GM12865 (cell line): ENCODE measurements at regions not wholly inside any gene's neighbourhood (a gene's known extent, or its start where the extent isn't known, plus 50 kb on each side); places are given as distances from the start of the nearest gene placed in this dataset.

Experiments used
- DNase-seq: peaks from one replicate; pipeline ENCODE4 v3.0.0; 2010; ENCODE audit warnings: low read depth
- H3K4me3 ChIP-seq: 2 replicates; pipeline ENCODE4 v1.5.1; 2011; ENCODE audit warnings: mild to moderate bottlenecking, low read depth, low read length, control low read depth
- TF ChIP-seq, protein P1 (sequence below): IDR thresholded peaks from 2 replicates; pipeline ENCODE4 v1.5.1; 2011; ENCODE audit warnings: low read length, control low read depth, low read depth, inconsistent platforms; ENCODE audit not compliant: insufficient read depth; ENCODE audit errors: missing control alignments

DNA sequence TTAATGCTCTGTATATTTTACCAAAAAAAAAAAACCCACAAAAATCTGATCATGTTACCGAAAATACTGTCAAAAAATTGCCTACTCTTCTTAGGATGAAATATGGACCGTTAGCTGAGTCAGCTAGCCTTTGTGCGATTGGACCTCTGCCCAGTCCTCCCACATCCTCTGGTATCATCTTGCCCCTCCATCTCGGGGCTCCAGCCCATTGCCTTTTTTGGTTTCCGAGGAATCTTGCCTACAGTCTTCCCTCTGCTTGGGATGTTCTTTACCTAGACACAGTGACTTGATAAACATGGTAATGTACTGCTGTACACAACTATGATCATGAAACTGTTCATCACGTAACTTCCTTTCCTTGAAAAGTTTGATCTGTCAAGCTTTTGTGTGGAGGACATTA, 371.4 kb downstream of the SV2B start:
- TF ChIP-seq, protein P1, sequence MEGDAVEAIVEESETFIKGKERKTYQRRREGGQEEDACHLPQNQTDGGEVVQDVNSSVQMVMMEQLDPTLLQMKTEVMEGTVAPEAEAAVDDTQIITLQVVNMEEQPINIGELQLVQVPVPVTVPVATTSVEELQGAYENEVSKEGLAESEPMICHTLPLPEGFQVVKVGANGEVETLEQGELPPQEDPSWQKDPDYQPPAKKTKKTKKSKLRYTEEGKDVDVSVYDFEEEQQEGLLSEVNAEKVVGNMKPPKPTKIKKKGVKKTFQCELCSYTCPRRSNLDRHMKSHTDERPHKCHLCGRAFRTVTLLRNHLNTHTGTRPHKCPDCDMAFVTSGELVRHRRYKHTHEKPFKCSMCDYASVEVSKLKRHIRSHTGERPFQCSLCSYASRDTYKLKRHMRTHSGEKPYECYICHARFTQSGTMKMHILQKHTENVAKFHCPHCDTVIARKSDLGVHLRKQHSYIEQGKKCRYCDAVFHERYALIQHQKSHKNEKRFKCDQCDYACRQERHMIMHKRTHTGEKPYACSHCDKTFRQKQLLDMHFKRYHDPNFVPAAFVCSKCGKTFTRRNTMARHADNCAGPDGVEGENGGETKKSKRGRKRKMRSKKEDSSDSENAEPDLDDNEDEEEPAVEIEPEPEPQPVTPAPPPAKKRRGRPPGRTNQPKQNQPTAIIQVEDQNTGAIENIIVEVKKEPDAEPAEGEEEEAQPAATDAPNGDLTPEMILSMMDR, result no peak
- DNase-seq, result no peak
- H3K4me3 ChIP-seq, result no peak overlapping the region

DNA sequence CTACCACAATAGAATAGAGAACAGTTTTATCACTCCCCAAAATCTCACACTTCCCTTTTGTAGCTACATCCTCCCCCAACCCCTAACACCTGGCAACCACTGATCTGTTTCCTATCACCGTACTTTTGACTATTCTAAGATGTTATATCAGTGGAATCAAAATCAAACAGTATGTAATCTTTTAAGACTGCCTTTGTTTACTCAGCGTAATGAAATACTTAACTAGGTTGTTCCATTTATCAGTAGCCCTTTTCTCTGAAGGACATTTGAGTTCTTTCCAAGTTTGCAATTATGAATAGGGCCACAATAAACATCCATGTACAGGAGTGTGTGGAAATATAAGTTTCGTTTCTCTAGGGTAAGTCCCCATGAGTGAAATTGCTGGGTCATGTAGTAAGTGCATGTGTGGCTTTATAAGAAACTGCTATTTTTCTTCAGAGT, 372.3 kb downstream of the SV2B start:
- TF ChIP-seq, protein P1, result no peak
- H3K4me3 ChIP-seq, result no peak overlapping the region
- DNase-seq, result no peak

DNA sequence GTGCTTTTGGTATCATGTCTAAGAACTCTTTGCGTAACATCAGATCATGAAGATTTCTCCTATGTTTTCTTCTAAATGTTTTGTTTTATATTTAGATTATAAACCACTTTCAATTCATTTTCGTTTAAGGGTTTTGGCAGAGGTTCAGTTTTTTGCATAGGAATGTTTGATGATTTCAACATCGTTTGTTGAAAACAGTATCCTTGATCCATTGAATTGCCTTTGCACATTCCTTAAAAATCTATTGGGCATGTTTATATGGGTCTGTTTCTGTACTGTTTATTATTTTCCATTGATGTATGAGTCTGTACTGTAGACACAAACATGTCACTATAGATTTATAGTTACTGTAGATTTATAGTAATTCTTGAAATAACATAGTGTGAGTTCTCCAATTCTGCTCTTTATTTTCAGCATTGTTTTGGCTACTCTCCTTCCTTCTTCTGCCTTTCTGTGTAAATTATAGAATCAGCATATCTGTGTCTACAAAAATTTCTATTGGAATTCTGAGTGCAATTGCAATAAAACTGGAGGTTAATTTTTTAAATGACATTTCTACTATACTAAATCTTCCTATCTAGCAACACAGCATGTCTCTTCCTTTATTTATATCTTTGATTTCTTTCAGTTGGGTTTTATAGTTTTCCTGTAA, 374.0 kb downstream of the SV2B start:
- no peak for DNase-seq
- TF ChIP-seq, protein P1, result no peak
- no peak overlapping the region for H3K4me3 ChIP-seq

DNA sequence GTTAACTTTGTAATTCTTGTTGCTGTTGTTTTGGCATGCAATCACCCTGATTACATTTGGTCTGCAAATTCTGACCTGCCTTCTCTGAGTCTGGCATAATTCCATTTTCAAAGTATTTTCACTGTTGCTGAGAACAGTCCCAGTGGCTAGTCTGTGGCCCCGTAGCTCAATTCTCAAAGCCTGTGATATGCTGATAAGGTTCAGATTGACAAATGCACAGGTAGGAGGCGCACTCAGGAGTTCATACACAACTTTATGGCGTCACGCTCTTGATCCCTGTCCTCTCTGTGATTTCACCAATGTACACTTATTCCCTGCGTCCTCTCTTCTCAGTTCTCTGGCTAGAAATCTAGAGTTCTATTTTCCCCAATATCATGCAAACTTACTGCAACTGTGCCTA, 376.6 kb upstream of the SLCO3A1 start:
- TF ChIP-seq, protein P1, result no peak
- no peak for DNase-seq
- H3K4me3 ChIP-seq, result no peak overlapping the region

DNA sequence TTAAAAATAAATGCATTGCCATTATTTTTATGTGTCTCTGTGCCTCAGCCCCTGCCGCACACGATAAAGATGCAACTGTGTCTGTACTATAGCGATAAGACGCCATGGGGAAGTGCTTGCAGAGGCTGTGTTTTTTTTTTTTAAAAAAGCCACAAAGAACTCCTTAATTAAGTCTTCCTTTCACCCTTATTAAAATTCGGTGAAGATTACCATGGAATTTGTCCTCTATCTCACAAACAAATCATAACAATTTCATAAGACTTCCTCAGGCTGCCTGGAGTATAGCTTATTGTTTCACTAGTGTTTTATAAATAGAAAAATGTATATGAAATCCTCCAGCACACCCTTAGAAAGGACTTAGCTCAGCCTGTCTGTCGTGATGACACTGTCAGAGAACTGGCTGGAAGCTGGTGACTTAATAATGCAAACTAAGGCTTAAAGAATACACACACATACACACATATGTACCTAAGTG, 374.8 kb upstream of the SLCO3A1 start:
- TF ChIP-seq, protein P1, result no peak
- H3K4me3 ChIP-seq, result no peak overlapping the region
- DNase-seq, result no peak

DNA sequence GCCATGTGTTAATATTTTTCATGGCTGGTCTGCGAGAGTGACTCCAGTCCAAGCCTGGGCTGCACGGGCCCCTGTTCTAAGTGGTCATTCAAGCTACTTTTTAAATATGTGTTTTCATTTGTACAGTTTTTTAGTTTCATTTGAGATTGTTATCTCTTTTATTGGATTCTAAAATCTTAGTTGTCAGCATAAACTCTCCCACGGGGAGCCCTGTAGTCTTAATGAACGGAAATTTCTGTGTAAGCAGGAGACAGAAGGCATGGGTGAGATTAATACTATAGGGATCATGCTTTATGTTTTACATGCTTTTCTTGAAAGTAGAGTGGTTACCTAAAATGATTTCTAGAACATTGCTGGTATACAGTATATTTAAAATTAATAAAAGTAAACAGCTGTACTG, 373.1 kb upstream of the SLCO3A1 start:
- no peak overlapping the region for H3K4me3 ChIP-seq
- DNase-seq, result no peak
- TF ChIP-seq, protein P1, result no peak

DNA sequence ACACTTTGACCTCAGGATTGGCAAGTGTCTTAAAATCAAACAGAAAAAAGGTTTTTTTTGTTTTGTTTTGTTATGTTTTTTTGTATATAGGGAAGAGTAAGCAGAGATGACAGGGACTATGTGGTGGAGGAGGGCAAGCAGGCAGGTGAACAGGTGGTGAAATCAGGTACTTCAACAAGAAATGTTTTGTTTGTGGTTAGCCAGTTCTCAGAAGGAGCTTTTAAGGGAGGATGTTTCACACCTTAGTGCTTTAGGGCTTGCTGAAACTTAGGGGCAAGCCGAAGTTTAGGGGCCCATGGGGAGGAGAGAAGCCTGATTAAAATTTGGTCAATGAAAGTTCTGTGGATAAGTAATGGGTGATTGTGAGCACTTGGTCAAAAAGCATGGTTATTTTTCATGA, 370.7 kb upstream of the SLCO3A1 start:
- no peak for DNase-seq
- no peak overlapping the region for H3K4me3 ChIP-seq
- TF ChIP-seq, protein P1, result no peak
